ENCODE measurements at regions not wholly inside any gene's neighbourhood (a gene's known extent, or its start where the extent isn't known, plus 50 kb on each side); places are given as distances from the start of the nearest gene placed in this dataset.

DNA sequence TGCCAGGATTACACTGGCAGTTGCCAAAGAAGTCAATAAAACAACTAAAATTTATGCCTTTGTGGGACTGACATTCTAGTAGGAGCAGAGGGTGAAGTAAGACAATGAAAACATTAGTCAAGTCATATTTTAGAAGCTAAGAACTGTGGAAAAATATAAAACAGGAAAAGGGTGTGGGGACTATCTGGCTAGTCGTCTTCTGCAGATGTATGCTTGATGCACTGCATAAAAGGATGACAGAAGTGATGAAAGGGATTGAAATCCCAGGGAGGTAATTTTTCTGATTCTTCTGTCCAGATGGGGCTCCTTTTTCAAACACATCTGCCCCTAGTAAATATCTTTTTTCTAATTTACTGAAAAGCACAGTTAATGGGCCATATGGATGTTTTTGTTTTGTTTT, 706.3 kb downstream of the ADGRL2 start:
- no peak for TF ChIP-seq POLR2A (IDR thresholded peaks at IDR 0.05)
- TF ChIP-seq, protein P1, sequence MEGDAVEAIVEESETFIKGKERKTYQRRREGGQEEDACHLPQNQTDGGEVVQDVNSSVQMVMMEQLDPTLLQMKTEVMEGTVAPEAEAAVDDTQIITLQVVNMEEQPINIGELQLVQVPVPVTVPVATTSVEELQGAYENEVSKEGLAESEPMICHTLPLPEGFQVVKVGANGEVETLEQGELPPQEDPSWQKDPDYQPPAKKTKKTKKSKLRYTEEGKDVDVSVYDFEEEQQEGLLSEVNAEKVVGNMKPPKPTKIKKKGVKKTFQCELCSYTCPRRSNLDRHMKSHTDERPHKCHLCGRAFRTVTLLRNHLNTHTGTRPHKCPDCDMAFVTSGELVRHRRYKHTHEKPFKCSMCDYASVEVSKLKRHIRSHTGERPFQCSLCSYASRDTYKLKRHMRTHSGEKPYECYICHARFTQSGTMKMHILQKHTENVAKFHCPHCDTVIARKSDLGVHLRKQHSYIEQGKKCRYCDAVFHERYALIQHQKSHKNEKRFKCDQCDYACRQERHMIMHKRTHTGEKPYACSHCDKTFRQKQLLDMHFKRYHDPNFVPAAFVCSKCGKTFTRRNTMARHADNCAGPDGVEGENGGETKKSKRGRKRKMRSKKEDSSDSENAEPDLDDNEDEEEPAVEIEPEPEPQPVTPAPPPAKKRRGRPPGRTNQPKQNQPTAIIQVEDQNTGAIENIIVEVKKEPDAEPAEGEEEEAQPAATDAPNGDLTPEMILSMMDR (IDR thresholded peaks at IDR 0.05), result no peak

Data from uterus (tissue), 2 donors.